ENCODE measurements at regions not wholly inside any gene's neighbourhood (a gene's known extent, or its start where the extent isn't known, plus 50 kb on each side); places are given as distances from the start of the nearest gene placed in this dataset.
"Not testable (repeated sequence)": the region's sequence is repeated elsewhere in the genome, so short reads cannot be mapped to it uniquely, and the experiment has no call there.

GRCh38 chr5:177836191-177836590, 53.5 kb upstream of the FAM153A start:
- H3K36me3 Mint-ChIP-seq (ENCODE audit: low read depth); H3K9me3 Mint-ChIP-seq; intact Hi-C loops (cut with micrococcal nuclease); DNase-seq (ENCODE audit: low spot score); H3K27me3 Mint-ChIP-seq (ENCODE audit: insufficient read depth); H3K27ac Mint-ChIP-seq: not testable (repeated sequence)
- Mint-ChIP-seq H3K4me1 (ENCODE audit: low read depth) (peaks cover 12% of the 10 kb centered on the region), H3K4me3 (peak overlapping the region; percentile 73)

Measured in activated T-helper 1 cell treated with anti-CD3 and anti-CD28 coated beads, Interleukin-12 subunit alpha, Interleukin-12 subunit beta, Interleukin-2, Interleukin-4 antibody, amounts not matched to agents 30 ng/mL and 10 ng/mL and 1 ng/mL, durations not matched to agents 14 hours and 24 hours and 36 hours (primary cell).